ENCODE measurements at regions not wholly inside any gene's neighbourhood (a gene's known extent, or its start where the extent isn't known, plus 50 kb on each side); places are given as distances from the start of the nearest gene placed in this dataset.

DNA sequence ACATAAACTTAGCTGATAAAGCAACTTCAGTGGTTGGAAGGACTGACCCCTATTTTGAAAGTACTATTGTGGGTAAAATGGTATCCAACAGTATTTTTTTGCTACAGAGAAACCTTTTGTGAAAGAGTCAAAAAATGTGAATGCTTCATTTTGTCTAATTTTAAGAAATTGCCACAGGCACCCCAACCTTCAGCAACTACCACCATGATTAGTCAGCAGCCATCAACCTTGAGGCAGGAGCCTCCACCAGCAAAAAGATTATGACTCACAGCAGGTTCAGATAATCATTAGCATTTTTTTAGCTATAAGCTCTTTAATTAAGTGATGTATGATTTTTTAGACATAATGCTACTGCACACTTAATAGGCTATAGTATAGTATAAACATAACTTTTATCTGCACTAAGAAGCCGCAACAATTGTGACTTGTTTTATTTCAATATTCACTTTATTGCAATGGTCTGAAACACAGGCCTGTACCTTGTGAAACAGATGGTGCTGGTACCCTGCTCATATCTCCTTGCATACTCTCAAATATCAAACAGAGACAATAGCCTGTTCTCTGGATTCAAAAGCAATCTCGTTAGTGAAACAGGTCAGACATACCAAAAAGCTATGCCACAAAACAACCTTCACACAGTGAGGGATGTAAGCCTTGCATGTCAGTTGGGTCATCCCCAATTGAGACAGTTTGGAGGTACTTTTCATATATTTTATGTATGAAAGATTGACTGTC is 261.2 kb upstream of the FAM174A start:
- Histone ChIP-seq H3K27ac (no peak overlapping the region), H3K9ac (ENCODE audit: insufficient read length) (no peak overlapping the region), H3K4me3 (no peak overlapping the region), H3K9me3 (ENCODE audit: low read depth, low read length) (no peaks in the 10 kb centered on the region), H3K36me3 (ENCODE audit: insufficient read depth, low read length) (no peaks in the 10 kb centered on the region)
- TF ChIP-seq POLR2AphosphoS5 (IDR thresholded peaks at IDR 0.05; ENCODE audit: borderline replicate concordance, low read depth, low read length) (no peak), FOXP2 (optimal IDR thresholded peaks at IDR 0.05; ENCODE audit: control extremely low read depth, extremely low read length, insufficient read depth) (no peak), EZH2 (IDR thresholded peaks at IDR 0.05) (no peak)
- DNase-seq (ENCODE audit: low read depth, low spot score): no peak

DNA sequence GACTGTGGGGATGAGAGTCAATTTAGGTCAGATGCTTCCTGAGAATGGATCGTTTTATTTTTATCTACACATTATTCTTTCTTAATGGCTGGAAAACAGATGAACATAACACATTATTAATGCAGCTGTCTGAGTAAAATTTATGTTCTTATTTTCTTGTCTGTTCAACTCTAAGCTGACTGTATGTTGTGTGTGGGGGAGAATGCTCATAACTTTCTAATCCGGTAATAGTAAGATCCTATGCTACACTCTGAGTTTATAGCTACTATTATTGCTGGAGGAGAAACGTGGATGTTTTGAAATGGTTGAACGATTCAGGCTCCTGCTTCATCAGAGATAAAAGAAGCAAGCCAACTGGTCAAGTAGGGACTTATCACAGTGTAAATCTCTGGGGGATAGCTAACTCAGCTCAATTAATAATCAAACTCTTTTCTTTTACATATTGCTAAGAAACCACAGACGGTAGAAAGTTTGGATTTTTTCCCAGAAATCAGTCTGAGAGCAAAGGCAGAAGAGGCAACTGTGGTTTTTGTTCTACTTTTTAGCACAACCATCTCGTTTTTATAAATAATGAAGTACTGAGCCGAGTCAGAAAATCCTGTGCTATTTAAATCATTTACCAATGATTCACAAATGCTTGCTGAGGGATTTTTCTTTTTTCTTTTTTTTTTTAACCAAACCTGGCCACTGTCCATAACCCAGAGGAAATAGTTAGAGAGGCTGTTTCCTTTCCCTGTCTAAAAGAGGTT is 265.0 kb upstream of the FAM174A start:
- TF ChIP-seq FOXP2 (optimal IDR thresholded peaks at IDR 0.05; ENCODE audit: control extremely low read depth, extremely low read length, insufficient read depth): no peak
- no peak for TF ChIP-seq POLR2AphosphoS5 (IDR thresholded peaks at IDR 0.05; ENCODE audit: borderline replicate concordance, low read depth, low read length)
- TF ChIP-seq EZH2 (IDR thresholded peaks at IDR 0.05): no peak
- Histone ChIP-seq H3K9ac (ENCODE audit: insufficient read length) (peak overlapping the region; percentile 41), H3K36me3 (ENCODE audit: insufficient read depth, low read length) (no peaks in the 10 kb centered on the region), H3K9me3 (ENCODE audit: low read depth, low read length) (no peaks in the 10 kb centered on the region), H3K4me3 (peak overlapping the region; percentile 71), H3K27ac (peak overlapping the region; percentile 83)
- peak; percentile 28 for DNase-seq (ENCODE audit: low read depth, low spot score)

GRCh38 chr5:100260968-100261367 is 274.2 kb upstream of the FAM174A start:
- Histone ChIP-seq H3K9ac (ENCODE audit: insufficient read length) (no peak overlapping the region), H3K36me3 (ENCODE audit: insufficient read depth, low read length) (no peaks in the 10 kb centered on the region), H3K9me3 (ENCODE audit: low read depth, low read length) (no peaks in the 10 kb centered on the region), H3K27ac (no peak overlapping the region), H3K4me3 (no peak overlapping the region)
- no peak for TF ChIP-seq EZH2 (IDR thresholded peaks at IDR 0.05)
- TF ChIP-seq FOXP2 (optimal IDR thresholded peaks at IDR 0.05; ENCODE audit: control extremely low read depth, extremely low read length, insufficient read depth): no peak
- TF ChIP-seq POLR2AphosphoS5 (IDR thresholded peaks at IDR 0.05; ENCODE audit: borderline replicate concordance, low read depth, low read length): no peak
- DNase-seq (ENCODE audit: low read depth, low spot score): no peak

DNA sequence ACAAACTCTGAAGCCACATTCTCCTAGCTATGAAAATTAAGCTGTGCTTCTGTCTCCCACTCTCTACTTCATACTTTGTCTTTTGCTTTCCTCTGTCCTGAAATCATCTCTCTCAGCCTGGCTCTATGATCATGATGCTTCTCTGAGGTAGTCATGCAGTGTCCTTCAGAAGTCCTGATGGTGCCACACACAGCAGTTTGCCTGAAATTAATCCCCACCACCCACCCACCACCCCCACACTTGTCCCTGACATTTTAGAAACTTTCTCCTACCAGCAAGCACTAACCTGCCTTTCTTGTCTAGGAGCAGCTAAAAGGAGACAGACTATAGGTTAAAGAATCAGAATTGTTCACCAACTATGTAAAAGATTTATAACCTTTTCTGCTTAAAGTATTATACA is 282.2 kb upstream of the FAM174A start:
- no peaks in the 10 kb centered on the region for H3K36me3 ChIP-seq (ENCODE audit: insufficient read depth, low read length)
- TF ChIP-seq FOXP2 (optimal IDR thresholded peaks at IDR 0.05; ENCODE audit: control extremely low read depth, extremely low read length, insufficient read depth) (no peak), EZH2 (IDR thresholded peaks at IDR 0.05) (no peak), POLR2AphosphoS5 (IDR thresholded peaks at IDR 0.05; ENCODE audit: borderline replicate concordance, low read depth, low read length) (no peak)
- H3K9ac ChIP-seq (ENCODE audit: insufficient read length): no peak overlapping the region
- no peak overlapping the region for H3K27ac ChIP-seq
- no peak for DNase-seq (ENCODE audit: low read depth, low spot score)
- H3K4me3 ChIP-seq: no peak overlapping the region
- H3K9me3 ChIP-seq (ENCODE audit: low read depth, low read length): no peaks in the 10 kb centered on the region

DNA sequence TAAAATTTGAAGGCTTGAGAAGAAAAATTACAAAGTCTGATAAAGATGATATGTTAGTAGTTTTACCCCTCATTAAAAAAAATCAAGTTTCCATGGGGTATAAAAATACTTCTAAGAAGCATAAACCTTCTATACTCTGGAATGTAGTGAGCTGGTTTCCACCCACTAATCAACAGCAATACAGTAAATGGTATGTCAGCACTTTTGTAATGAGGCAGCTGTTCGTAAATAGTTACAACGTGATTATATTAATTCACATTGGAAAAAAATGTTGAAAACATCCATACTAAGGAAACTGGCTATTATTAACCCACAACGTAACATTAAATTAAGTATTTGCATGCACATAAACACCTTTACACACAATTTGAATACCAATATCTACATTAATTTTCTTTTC is 283.1 kb upstream of the FAM174A start:
- Histone ChIP-seq H3K36me3 (ENCODE audit: insufficient read depth, low read length) (no peaks in the 10 kb centered on the region), H3K27ac (peak overlapping the region; percentile 67), H3K9ac (ENCODE audit: insufficient read length) (no peak overlapping the region), H3K4me3 (peak overlapping the region; percentile 53), H3K9me3 (ENCODE audit: low read depth, low read length) (no peaks in the 10 kb centered on the region)
- peak; percentile 39 for DNase-seq (ENCODE audit: low read depth, low spot score)
- no peak for TF ChIP-seq POLR2AphosphoS5 (IDR thresholded peaks at IDR 0.05; ENCODE audit: borderline replicate concordance, low read depth, low read length)
- no peak for TF ChIP-seq FOXP2 (optimal IDR thresholded peaks at IDR 0.05; ENCODE audit: control extremely low read depth, extremely low read length, insufficient read depth)
- no peak for TF ChIP-seq EZH2 (IDR thresholded peaks at IDR 0.05)

DNA sequence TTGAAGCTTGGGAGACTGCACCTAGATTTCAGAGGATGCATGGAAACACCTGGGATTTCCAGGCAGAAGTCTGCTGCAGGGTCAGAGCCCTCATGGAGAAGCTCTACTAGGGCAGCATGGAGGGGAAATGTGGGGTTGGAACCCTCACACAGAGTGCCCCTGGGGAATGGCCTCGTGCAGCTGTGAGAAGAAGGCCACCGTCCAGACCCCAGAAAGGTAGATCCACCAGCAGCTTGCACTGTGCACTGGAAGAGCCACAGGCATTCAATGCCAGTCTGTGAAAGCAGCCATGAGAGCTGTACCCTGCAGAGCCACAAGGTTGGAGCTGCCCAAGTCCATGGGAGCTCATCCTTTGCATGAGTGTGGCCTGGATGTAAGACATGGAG is 285.3 kb upstream of the FAM174A start:
- Histone ChIP-seq H3K9me3 (ENCODE audit: low read depth, low read length) (no peaks in the 10 kb centered on the region), H3K36me3 (ENCODE audit: insufficient read depth, low read length) (no peaks in the 10 kb centered on the region), H3K4me3 (no peak overlapping the region), H3K27ac (no peak overlapping the region), H3K9ac (ENCODE audit: insufficient read length) (no peak overlapping the region)
- TF ChIP-seq FOXP2 (optimal IDR thresholded peaks at IDR 0.05; ENCODE audit: control extremely low read depth, extremely low read length, insufficient read depth) (no peak), EZH2 (IDR thresholded peaks at IDR 0.05) (no peak), POLR2AphosphoS5 (IDR thresholded peaks at IDR 0.05; ENCODE audit: borderline replicate concordance, low read depth, low read length) (no peak)
- DNase-seq (ENCODE audit: low read depth, low spot score): no peak

GRCh38 chr5:100249211-100249883 is 285.8 kb upstream of the FAM174A start:
- DNase-seq (ENCODE audit: low read depth, low spot score): no peak

DNA sequence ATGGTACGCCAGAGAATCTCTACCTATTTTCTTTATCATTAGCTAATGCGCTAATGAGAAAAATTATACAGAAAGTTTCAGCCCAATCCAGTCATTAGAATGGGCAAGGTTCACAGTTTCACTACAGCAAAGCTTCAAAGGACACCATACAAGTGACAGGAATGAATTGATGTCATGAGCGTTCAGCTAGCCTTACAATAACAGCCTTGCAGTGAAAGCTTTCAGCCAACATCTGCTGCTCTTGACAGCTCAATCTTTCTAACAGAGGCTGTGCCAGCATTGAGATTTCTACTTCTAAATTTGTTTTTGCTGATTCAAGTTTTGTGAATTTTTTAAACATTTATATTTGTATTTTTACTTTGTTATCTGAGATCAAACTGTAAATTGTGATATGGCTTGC is 302.4 kb upstream of the FAM174A start:
- TF ChIP-seq POLR2AphosphoS5 (IDR thresholded peaks at IDR 0.05; ENCODE audit: borderline replicate concordance, low read depth, low read length): no peak
- TF ChIP-seq FOXP2 (optimal IDR thresholded peaks at IDR 0.05; ENCODE audit: control extremely low read depth, extremely low read length, insufficient read depth): no peak
- TF ChIP-seq EZH2 (IDR thresholded peaks at IDR 0.05): no peak
- Histone ChIP-seq H3K9me3 (ENCODE audit: low read depth, low read length) (no peaks in the 10 kb centered on the region), H3K9ac (ENCODE audit: insufficient read length) (no peak overlapping the region), H3K4me3 (no peak overlapping the region), H3K36me3 (ENCODE audit: insufficient read depth, low read length) (no peaks in the 10 kb centered on the region), H3K27ac (no peak overlapping the region)
- DNase-seq (ENCODE audit: low read depth, low spot score): no peak

More at GRCh38 chr5:100249211-100249883, 285.8 kb upstream of the FAM174A start:
- no peak overlapping the region for H3K9ac ChIP-seq (ENCODE audit: insufficient read length)
- H3K36me3 ChIP-seq (ENCODE audit: insufficient read depth, low read length): no peaks in the 10 kb centered on the region
- H3K27ac ChIP-seq: no peak overlapping the region
- TF ChIP-seq EZH2 (IDR thresholded peaks at IDR 0.05): no peak
- no peak for TF ChIP-seq POLR2AphosphoS5 (IDR thresholded peaks at IDR 0.05; ENCODE audit: borderline replicate concordance, low read depth, low read length)
- no peak for TF ChIP-seq FOXP2 (optimal IDR thresholded peaks at IDR 0.05; ENCODE audit: control extremely low read depth, extremely low read length, insufficient read depth)
- no peak overlapping the region for H3K4me3 ChIP-seq
- H3K9me3 ChIP-seq (ENCODE audit: low read depth, low read length): no peaks in the 10 kb centered on the region
